Mammary epithelial cell (primary cell): ENCODE measurements at regions not wholly inside any gene's neighbourhood (a gene's known extent, or its start where the extent isn't known, plus 50 kb on each side); places are given as distances from the start of the nearest gene placed in this dataset.

Experiments used
- CTCF ChIP-seq, 2 donors: IDR thresholded peaks in 1 of 2; conservative IDR thresholded peaks in 1 of 2; 2 replicates each; pipeline ENCODE4 v1.5.1; 2011 to 2012; ENCODE audit warnings: inconsistent platforms in 2 of 2, low read length in 2 of 2, mild to moderate bottlenecking in 2 of 2, control low read depth in 1 of 2, low read depth in 1 of 2; ENCODE audit not compliant: insufficient read depth in 1 of 2; ENCODE audit errors: extremely low read depth in 1 of 2
- EZH2 ChIP-seq: IDR thresholded peaks from 2 replicates; pipeline ENCODE4 v1.6.1; 2012; ENCODE audit warnings: low read length, inconsistent platforms, borderline replicate concordance

- no peak for TF ChIP-seq CTCF (conservative IDR thresholded peaks at IDR 0.05 in 1 of 2, IDR thresholded peaks at IDR 0.05 in 1 of 2; ENCODE audit: extremely low read depth in 1 of 2, insufficient read depth in 1 of 2, low read depth in 1 of 2, low read length in 2 of 2)
- no peak for TF ChIP-seq EZH2
Observed at GRCh38 chr20:60395991-60396390, 437.8 kb downstream of the CDH26 start.
